ENCODE measurements at regions not wholly inside any gene's neighbourhood (a gene's known extent, or its start where the extent isn't known, plus 50 kb on each side); places are given as distances from the start of the nearest gene placed in this dataset.

DNA sequence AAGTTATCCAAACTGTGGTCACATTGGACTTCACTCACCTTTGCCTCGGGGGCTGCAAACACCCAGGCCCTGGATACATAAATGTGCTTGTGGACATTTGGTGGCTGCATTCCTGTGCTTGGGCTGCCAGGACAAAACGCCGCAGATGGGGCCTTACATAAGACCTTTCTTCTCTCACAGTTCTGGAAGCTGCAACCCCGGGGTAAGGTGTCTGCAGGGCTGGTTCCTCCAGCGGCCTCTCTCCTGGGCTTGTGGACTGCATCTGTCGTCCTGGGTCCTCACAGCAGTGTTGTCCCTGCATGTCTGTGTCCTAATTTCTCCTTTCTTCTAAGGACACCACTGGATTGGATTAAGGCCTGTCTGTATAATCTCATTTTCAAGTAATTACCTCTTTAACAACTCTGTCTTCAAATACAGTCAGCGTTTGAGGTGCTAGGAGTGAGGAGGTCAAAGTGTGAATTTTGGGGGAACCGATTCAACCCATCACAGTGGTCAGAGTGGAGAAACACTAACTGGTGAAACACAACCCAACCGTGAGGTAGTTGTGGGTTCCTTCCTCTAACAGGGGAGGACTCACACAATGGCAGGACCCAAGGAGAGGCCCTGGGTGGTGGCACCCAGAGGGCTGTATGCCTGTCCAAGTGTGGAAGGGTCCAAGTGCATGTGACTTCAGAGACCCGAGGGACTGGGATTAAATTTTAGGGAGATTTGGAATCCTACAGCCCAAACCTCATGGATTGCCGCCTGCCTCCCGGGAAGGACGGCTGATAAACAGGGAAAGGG, 415.6 kb downstream of the IRX2 start:
- no peak for TF ChIP-seq EZH2phosphoT487 (IDR thresholded peaks at IDR 0.05; ENCODE audit: low read length)
- TF ChIP-seq, protein P1, sequence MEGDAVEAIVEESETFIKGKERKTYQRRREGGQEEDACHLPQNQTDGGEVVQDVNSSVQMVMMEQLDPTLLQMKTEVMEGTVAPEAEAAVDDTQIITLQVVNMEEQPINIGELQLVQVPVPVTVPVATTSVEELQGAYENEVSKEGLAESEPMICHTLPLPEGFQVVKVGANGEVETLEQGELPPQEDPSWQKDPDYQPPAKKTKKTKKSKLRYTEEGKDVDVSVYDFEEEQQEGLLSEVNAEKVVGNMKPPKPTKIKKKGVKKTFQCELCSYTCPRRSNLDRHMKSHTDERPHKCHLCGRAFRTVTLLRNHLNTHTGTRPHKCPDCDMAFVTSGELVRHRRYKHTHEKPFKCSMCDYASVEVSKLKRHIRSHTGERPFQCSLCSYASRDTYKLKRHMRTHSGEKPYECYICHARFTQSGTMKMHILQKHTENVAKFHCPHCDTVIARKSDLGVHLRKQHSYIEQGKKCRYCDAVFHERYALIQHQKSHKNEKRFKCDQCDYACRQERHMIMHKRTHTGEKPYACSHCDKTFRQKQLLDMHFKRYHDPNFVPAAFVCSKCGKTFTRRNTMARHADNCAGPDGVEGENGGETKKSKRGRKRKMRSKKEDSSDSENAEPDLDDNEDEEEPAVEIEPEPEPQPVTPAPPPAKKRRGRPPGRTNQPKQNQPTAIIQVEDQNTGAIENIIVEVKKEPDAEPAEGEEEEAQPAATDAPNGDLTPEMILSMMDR (IDR thresholded peaks at IDR 0.05; ENCODE audit: low read length) = no peak
- no peak for TF ChIP-seq EZH2 (optimal IDR thresholded peaks at IDR 0.05; ENCODE audit: low read depth, low read length)
